ENCODE measurements at regions not wholly inside any gene's neighbourhood (a gene's known extent, or its start where the extent isn't known, plus 50 kb on each side); places are given as distances from the start of the nearest gene placed in this dataset.

- Mint-ChIP-seq H3K36me3 (ENCODE audit: low read depth) (no peaks in the 10 kb centered on the region), H3K4me1 (ENCODE audit: low read depth) (no peaks in the 10 kb centered on the region), H3K9me3 (no peaks in the 10 kb centered on the region), H3K27me3 (no peaks in the 10 kb centered on the region), H3K27ac (no peak overlapping the region), H3K4me3 (no peak overlapping the region)
These were observed 159.7 kb downstream of the TFCP2L1 start for GRCh38 chr2:121125350-121125749.

- Mint-ChIP-seq H3K27me3 (no peaks in the 10 kb centered on the region), H3K36me3 (ENCODE audit: low read depth) (no peaks in the 10 kb centered on the region), H3K27ac (no peak overlapping the region), H3K4me3 (no peak overlapping the region), H3K4me1 (ENCODE audit: low read depth) (no peaks in the 10 kb centered on the region), H3K9me3 (no peaks in the 10 kb centered on the region)
These were observed 156.0 kb downstream of the TFCP2L1 start for GRCh38 chr2:121128741-121129659.

- no peaks in the 10 kb centered on the region for H3K36me3 Mint-ChIP-seq (ENCODE audit: low read depth)
- H3K4me1 Mint-ChIP-seq (ENCODE audit: low read depth) = no peaks in the 10 kb centered on the region
- H3K27ac Mint-ChIP-seq = no peak overlapping the region
- H3K4me3 Mint-ChIP-seq = no peak overlapping the region
- H3K9me3 Mint-ChIP-seq = no peaks in the 10 kb centered on the region
- no peaks in the 10 kb centered on the region for H3K27me3 Mint-ChIP-seq
These were observed 155.3 kb downstream of the TFCP2L1 start for GRCh38 chr2:121129692-121130091.

- Mint-ChIP-seq H3K27me3 (no peaks in the 10 kb centered on the region), H3K4me3 (no peak overlapping the region), H3K27ac (no peak overlapping the region), H3K4me1 (ENCODE audit: low read depth) (no peaks in the 10 kb centered on the region), H3K36me3 (ENCODE audit: low read depth) (no peaks in the 10 kb centered on the region), H3K9me3 (no peaks in the 10 kb centered on the region)
These were observed 154.6 kb downstream of the TFCP2L1 start for GRCh38 chr2:121130301-121130850.

- Mint-ChIP-seq H3K36me3 (ENCODE audit: low read depth) (no peaks in the 10 kb centered on the region), H3K27ac (no peak overlapping the region), H3K9me3 (no peaks in the 10 kb centered on the region), H3K4me3 (no peak overlapping the region), H3K4me1 (ENCODE audit: low read depth) (no peaks in the 10 kb centered on the region), H3K27me3 (peaks cover 3% of the 10 kb centered on the region)
These were observed 153.6 kb downstream of the TFCP2L1 start for GRCh38 chr2:121131375-121131774.

- Mint-ChIP-seq H3K27ac (no peak overlapping the region), H3K27me3 (peaks cover 3% of the 10 kb centered on the region), H3K4me3 (no peak overlapping the region), H3K9me3 (no peaks in the 10 kb centered on the region), H3K4me1 (ENCODE audit: low read depth) (no peaks in the 10 kb centered on the region), H3K36me3 (ENCODE audit: low read depth) (no peaks in the 10 kb centered on the region)
These were observed 152.8 kb downstream of the TFCP2L1 start for GRCh38 chr2:121132054-121132761.

GRCh38 chr2:121132762-121133107, 152.3 kb downstream of the TFCP2L1 start:
- H3K36me3 Mint-ChIP-seq (ENCODE audit: low read depth) = no peaks in the 10 kb centered on the region
- no peak overlapping the region for H3K4me3 Mint-ChIP-seq
- H3K9me3 Mint-ChIP-seq = no peaks in the 10 kb centered on the region
- peaks cover 5% of the 10 kb centered on the region for H3K27me3 Mint-ChIP-seq
- no peak overlapping the region for H3K27ac Mint-ChIP-seq
- H3K4me1 Mint-ChIP-seq (ENCODE audit: low read depth) = no peaks in the 10 kb centered on the region

GRCh38 chr2:121133551-121134319, 151.3 kb downstream of the TFCP2L1 start:
- Mint-ChIP-seq H3K27me3 (peaks cover 9% of the 10 kb centered on the region), H3K9me3 (no peaks in the 10 kb centered on the region), H3K4me3 (no peak overlapping the region), H3K4me1 (ENCODE audit: low read depth) (no peaks in the 10 kb centered on the region), H3K27ac (no peak overlapping the region), H3K36me3 (ENCODE audit: low read depth) (no peaks in the 10 kb centered on the region)

GRCh38 chr2:121134728-121135127, 150.3 kb downstream of the TFCP2L1 start:
- Mint-ChIP-seq H3K27me3 (peaks cover 14% of the 10 kb centered on the region), H3K4me1 (ENCODE audit: low read depth) (no peaks in the 10 kb centered on the region), H3K4me3 (no peak overlapping the region), H3K27ac (no peak overlapping the region), H3K36me3 (ENCODE audit: low read depth) (no peaks in the 10 kb centered on the region), H3K9me3 (peaks cover 6% of the 10 kb centered on the region)

- H3K9me3 Mint-ChIP-seq = peaks cover 6% of the 10 kb centered on the region
- no peaks in the 10 kb centered on the region for H3K4me1 Mint-ChIP-seq (ENCODE audit: low read depth)
These were observed 149.7 kb downstream of the TFCP2L1 start for GRCh38 chr2:121135168-121135853.

GRCh38 chr2:121136323-121136722, 148.7 kb downstream of the TFCP2L1 start:
- no peaks in the 10 kb centered on the region for H3K36me3 Mint-ChIP-seq (ENCODE audit: low read depth)
- no peaks in the 10 kb centered on the region for H3K4me1 Mint-ChIP-seq (ENCODE audit: low read depth)
- no peak overlapping the region for H3K27ac Mint-ChIP-seq
- peaks cover 6% of the 10 kb centered on the region for H3K9me3 Mint-ChIP-seq
- peaks cover 14% of the 10 kb centered on the region for H3K27me3 Mint-ChIP-seq
- H3K4me3 Mint-ChIP-seq = no peak overlapping the region

More at GRCh38 chr2:121135168-121135853, 149.7 kb downstream of the TFCP2L1 start:
- H3K27me3 Mint-ChIP-seq = peaks cover 14% of the 10 kb centered on the region
- H3K27ac Mint-ChIP-seq = no peak overlapping the region
- no peaks in the 10 kb centered on the region for H3K36me3 Mint-ChIP-seq (ENCODE audit: low read depth)
- H3K4me3 Mint-ChIP-seq = no peak overlapping the region

- H3K9me3 Mint-ChIP-seq = peaks cover 6% of the 10 kb centered on the region
- peaks cover 14% of the 10 kb centered on the region for H3K27me3 Mint-ChIP-seq
- no peaks in the 10 kb centered on the region for H3K36me3 Mint-ChIP-seq (ENCODE audit: low read depth)
- no peak overlapping the region for H3K4me3 Mint-ChIP-seq
- no peaks in the 10 kb centered on the region for H3K4me1 Mint-ChIP-seq (ENCODE audit: low read depth)
- H3K27ac Mint-ChIP-seq = no peak overlapping the region
These were observed 147.4 kb downstream of the TFCP2L1 start for GRCh38 chr2:121137571-121137970.

GRCh38 chr2:121140734-121141133, 144.3 kb downstream of the TFCP2L1 start:
- H3K27me3 Mint-ChIP-seq = peaks cover 14% of the 10 kb centered on the region
- H3K27ac Mint-ChIP-seq = no peak overlapping the region
- peaks cover 6% of the 10 kb centered on the region for H3K9me3 Mint-ChIP-seq

GRCh38 chr2:121142452-121142851, 142.6 kb downstream of the TFCP2L1 start:
- Mint-ChIP-seq H3K27me3 (peaks cover 11% of the 10 kb centered on the region), H3K4me3 (no peak overlapping the region), H3K36me3 (ENCODE audit: low read depth) (no peaks in the 10 kb centered on the region), H3K27ac (no peak overlapping the region), H3K9me3 (peaks cover 6% of the 10 kb centered on the region), H3K4me1 (ENCODE audit: low read depth) (no peaks in the 10 kb centered on the region)

More at GRCh38 chr2:121140734-121141133, 144.3 kb downstream of the TFCP2L1 start:
- H3K4me3 Mint-ChIP-seq = no peak overlapping the region
- no peaks in the 10 kb centered on the region for H3K4me1 Mint-ChIP-seq (ENCODE audit: low read depth)
- H3K36me3 Mint-ChIP-seq (ENCODE audit: low read depth) = no peaks in the 10 kb centered on the region

Data from stimulated activated naive CD8-positive, alpha-beta T cell treated with anti-CD3 and anti-CD28 coated beads, Interleukin-15, Interleukin-2, amounts not matched to agents 100 ng/mL and 50 ng/mL, for 24 hours (primary cell).